ENCODE measurements at regions not wholly inside any gene's neighbourhood (a gene's known extent, or its start where the extent isn't known, plus 50 kb on each side); places are given as distances from the start of the nearest gene placed in this dataset.

DNA sequence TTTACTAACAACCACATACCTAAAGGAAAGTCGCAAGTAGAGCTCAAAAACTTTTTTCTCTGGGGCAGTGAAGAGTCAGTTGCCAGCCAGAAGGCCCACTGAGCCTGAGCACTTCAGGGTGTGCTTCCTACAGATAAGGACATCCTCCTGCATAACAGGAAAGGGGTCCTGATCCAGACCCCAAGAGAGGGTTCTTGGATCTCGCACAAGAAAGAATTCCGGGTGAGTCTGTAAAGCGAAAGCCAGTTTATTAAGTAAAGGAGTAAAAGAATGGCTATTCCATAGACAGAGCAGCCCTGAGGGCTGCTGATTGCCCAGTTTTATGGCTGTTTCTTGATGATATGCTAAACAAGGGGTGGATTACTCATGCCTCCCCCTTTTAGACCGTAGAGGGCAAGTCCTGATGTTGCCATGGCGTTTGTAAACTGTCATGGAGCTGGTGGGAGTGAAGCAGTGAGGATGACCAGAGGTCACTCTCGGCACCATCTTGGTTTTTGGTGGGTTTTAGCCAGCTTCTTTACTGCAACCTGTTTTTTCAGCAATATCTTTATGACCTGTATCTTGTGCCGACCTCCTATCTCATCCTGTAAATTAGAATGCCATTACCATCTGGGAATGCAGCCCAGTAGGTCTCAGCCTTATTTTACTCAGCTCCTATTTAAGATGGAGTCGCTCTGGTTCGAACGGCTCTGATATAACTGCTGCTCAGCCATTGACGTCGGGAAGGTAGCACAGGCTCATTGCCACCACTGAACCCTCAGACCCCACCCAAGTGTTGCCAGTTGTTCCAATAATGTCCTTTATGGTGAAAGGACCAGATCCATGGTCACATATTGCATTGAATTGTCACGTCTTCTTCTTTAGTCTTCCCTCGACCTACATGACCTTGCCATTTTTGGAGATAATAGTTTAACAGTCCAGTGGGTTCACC, 96.6 kb upstream of the ERRFI1 start:
- TF ChIP-seq, protein P1, sequence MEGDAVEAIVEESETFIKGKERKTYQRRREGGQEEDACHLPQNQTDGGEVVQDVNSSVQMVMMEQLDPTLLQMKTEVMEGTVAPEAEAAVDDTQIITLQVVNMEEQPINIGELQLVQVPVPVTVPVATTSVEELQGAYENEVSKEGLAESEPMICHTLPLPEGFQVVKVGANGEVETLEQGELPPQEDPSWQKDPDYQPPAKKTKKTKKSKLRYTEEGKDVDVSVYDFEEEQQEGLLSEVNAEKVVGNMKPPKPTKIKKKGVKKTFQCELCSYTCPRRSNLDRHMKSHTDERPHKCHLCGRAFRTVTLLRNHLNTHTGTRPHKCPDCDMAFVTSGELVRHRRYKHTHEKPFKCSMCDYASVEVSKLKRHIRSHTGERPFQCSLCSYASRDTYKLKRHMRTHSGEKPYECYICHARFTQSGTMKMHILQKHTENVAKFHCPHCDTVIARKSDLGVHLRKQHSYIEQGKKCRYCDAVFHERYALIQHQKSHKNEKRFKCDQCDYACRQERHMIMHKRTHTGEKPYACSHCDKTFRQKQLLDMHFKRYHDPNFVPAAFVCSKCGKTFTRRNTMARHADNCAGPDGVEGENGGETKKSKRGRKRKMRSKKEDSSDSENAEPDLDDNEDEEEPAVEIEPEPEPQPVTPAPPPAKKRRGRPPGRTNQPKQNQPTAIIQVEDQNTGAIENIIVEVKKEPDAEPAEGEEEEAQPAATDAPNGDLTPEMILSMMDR (IDR thresholded peaks at IDR 0.05) = no peak
- TF ChIP-seq POLR2AphosphoS5 (IDR thresholded peaks at IDR 0.05; ENCODE audit: low read depth, low read length) (no peak), TCF7L2 (IDR thresholded peaks at IDR 0.05; ENCODE audit: low read depth, low read length) (no peak), SIN3A (IDR thresholded peaks at IDR 0.05; ENCODE audit: borderline replicate concordance, insufficient read depth, low read depth, low read length) (no peak)
- TF ChIP-seq, protein P2, sequence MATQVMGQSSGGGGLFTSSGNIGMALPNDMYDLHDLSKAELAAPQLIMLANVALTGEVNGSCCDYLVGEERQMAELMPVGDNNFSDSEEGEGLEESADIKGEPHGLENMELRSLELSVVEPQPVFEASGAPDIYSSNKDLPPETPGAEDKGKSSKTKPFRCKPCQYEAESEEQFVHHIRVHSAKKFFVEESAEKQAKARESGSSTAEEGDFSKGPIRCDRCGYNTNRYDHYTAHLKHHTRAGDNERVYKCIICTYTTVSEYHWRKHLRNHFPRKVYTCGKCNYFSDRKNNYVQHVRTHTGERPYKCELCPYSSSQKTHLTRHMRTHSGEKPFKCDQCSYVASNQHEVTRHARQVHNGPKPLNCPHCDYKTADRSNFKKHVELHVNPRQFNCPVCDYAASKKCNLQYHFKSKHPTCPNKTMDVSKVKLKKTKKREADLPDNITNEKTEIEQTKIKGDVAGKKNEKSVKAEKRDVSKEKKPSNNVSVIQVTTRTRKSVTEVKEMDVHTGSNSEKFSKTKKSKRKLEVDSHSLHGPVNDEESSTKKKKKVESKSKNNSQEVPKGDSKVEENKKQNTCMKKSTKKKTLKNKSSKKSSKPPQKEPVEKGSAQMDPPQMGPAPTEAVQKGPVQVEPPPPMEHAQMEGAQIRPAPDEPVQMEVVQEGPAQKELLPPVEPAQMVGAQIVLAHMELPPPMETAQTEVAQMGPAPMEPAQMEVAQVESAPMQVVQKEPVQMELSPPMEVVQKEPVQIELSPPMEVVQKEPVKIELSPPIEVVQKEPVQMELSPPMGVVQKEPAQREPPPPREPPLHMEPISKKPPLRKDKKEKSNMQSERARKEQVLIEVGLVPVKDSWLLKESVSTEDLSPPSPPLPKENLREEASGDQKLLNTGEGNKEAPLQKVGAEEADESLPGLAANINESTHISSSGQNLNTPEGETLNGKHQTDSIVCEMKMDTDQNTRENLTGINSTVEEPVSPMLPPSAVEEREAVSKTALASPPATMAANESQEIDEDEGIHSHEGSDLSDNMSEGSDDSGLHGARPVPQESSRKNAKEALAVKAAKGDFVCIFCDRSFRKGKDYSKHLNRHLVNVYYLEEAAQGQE (IDR thresholded peaks at IDR 0.05; ENCODE audit: insufficient read depth in 1 of 2, low read depth in 2 of 2, low read length in 1 of 2) = no peak
